ENCODE measurements at regions not wholly inside any gene's neighbourhood (a gene's known extent, or its start where the extent isn't known, plus 50 kb on each side); places are given as distances from the start of the nearest gene placed in this dataset.

DNA sequence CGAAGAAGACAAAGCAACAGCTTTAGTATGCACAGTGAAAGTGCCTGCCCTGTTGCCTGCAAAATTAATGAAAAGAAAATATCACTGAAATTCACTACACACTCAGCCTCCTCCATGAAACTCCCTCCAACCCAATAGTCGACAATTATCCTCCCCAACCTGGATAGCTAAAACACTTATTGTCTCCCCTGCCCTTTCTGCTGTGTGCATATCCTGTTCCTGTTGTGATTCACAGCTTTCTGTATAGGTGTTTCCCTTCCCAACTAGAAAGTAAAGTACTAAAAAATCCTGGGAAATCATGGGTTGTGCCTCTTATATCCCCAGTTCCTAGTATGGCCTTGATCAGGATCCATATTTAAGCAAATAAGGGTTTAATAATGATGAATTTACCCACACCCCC, 412.1 kb downstream of the LTN1 start:
- TF ChIP-seq, protein P1, sequence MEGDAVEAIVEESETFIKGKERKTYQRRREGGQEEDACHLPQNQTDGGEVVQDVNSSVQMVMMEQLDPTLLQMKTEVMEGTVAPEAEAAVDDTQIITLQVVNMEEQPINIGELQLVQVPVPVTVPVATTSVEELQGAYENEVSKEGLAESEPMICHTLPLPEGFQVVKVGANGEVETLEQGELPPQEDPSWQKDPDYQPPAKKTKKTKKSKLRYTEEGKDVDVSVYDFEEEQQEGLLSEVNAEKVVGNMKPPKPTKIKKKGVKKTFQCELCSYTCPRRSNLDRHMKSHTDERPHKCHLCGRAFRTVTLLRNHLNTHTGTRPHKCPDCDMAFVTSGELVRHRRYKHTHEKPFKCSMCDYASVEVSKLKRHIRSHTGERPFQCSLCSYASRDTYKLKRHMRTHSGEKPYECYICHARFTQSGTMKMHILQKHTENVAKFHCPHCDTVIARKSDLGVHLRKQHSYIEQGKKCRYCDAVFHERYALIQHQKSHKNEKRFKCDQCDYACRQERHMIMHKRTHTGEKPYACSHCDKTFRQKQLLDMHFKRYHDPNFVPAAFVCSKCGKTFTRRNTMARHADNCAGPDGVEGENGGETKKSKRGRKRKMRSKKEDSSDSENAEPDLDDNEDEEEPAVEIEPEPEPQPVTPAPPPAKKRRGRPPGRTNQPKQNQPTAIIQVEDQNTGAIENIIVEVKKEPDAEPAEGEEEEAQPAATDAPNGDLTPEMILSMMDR (IDR thresholded peaks at IDR 0.05) = no peak
- TF ChIP-seq POLR2A (IDR thresholded peaks at IDR 0.05) = no peak
